GM12873 (cell line): ENCODE measurements at regions not wholly inside any gene's neighbourhood (a gene's known extent, or its start where the extent isn't known, plus 50 kb on each side); places are given as distances from the start of the nearest gene placed in this dataset.

Experiments
- CTCF ChIP-seq: IDR thresholded peaks from 2 replicates; pipeline ENCODE4 v1.5.1; 2012; ENCODE audit warnings: low read depth, mild to moderate bottlenecking, moderate library complexity, low read length, control low read depth; ENCODE audit not compliant: insufficient read depth; ENCODE audit errors: missing control alignments

DNA sequence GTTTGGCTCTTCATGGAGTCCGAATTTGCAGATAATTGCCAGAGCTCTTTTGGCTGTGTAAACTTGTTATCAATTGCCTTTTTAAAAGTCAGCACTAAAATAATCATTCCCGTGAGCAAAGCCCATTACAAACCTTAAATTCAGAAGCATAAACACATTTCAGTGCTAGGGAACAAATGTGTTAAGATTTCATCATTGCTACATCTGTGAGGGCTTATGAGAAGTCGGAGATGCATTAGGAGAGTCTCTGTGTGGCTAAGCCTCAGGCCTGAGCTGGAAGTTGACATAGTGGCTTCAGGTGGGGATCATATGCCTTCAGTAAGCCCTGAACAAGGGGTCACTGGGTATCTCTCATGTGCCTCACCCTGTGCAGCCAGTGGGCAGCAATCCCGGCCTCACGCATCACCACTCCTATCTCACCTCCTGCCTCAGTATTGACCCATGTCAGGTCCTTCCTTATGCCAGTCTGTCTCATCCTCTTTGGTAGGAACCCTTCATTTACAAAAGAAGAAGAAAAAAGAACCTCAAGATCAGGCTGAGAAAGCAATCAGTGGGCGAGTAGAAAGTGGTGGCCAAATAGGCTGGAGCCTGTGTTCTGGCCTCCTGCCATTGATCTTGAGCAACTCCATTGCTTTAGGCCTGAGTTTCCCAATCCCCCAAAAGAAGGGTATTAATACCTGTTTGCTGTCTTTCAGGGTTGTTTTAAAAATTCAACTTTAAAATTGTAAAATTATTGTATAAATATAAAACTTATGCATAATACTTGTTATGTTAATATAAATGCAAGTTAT, 233.5 kb downstream of the IL20RB start:
- no peak for TF ChIP-seq CTCF

GRCh38 chr3:137191951-137192350, 234.2 kb downstream of the IL20RB start:
- no peak for TF ChIP-seq CTCF

- no peak for TF ChIP-seq CTCF
These were observed 236.5 kb downstream of the IL20RB start for GRCh38 chr3:137194301-137194700.

GRCh38 chr3:137199678-137200077, 241.9 kb downstream of the IL20RB start:
- TF ChIP-seq CTCF: no peak

DNA sequence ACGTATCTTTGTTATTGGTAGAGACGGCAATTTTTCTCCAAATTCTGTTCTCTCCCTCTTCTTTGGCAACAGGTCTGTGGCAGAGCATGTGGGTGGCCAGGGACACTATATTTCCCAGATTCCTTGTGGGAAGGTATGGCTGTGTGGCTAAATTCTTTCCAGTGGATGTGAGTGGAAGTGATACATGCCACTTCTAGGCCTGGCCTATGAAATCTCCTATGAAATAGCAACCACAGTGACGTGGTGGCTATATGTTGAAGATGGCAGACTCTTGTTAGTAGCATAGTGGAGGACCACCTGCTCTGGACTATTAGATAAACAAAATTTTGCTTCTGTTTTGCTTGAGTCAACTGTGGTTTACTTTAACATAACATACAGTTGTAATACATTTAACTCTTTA, 243.3 kb downstream of the IL20RB start:
- TF ChIP-seq CTCF: no peak

DNA sequence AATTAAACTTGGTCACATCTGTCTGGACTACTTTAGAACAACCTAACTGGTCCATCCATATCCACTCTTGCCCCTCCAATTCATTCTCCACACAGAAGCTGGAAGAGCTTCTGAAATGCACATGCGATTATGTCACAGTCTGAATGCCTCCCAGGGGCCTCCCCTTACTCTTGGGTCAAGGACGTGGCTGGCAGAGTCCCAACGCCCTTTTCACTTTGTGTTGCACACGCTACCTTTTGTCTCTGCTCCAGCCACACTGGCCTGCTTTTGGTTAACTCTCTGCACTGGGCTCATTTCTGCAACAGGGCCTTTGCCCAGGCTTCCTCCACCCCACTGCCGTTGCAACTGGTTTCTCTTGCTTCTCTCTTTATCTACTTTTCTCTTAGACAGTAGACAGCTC, 245.2 kb downstream of the IL20RB start:
- no peak for TF ChIP-seq CTCF

DNA sequence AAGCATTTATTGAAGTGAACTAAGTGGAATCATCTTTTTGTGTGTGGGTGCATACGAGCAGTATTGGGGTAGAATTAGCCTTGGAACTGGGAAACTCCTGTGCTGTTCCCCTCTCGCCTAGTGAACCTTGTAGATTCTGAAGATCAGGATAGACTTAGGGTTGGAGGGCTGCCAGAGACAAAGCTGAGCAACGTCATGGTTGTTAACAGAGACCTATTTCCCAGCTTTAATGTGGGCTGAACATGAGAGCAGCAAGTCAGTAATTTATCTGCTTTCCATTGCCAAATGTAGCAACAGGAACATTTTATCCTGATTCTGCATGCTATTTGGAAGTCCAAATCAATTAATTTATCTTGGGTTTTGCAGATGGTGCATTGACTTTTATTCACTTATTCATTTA, 246.6 kb downstream of the IL20RB start:
- no peak for TF ChIP-seq CTCF
